ENCODE measurements at regions not wholly inside any gene's neighbourhood (a gene's known extent, or its start where the extent isn't known, plus 50 kb on each side); places are given as distances from the start of the nearest gene placed in this dataset.

GRCh38 chr12:72839696-72840095 lies 567.5 kb downstream of the TRHDE start:
- TF ChIP-seq POLR2A (IDR thresholded peaks at IDR 0.05) (no peak), CTCF (IDR thresholded peaks at IDR 0.05) (no peak)
